HFFc6 (cell line): ENCODE measurements at regions not wholly inside any gene's neighbourhood (a gene's known extent, or its start where the extent isn't known, plus 50 kb on each side); places are given as distances from the start of the nearest gene placed in this dataset.

Experiments used
- DNase-seq: peaks from one replicate; pipeline ENCODE4 v3.0.0-alpha.2; 2018
- H3K27ac Mint-ChIP-seq: 2 replicates; pipeline ENCODE4 v1.8.0; 2020; ENCODE audit warnings: mild to moderate bottlenecking, mixed read lengths
- H3K27me3 Mint-ChIP-seq: 2 replicates; pipeline ENCODE4 v1.8.0; 2021; ENCODE audit warnings: mild to moderate bottlenecking, moderate library complexity, mixed read lengths; ENCODE audit not compliant: insufficient read depth
- H3K36me3 Mint-ChIP-seq: 2 replicates; pipeline ENCODE4 v1.8.0; 2021; ENCODE audit warnings: low read depth, mixed read lengths
- H3K4me1 Mint-ChIP-seq: 2 replicates; pipeline ENCODE4 v1.8.0; 2020; ENCODE audit warnings: low read depth, mixed read lengths
- H3K4me3 Mint-ChIP-seq: 2 replicates; pipeline ENCODE4 v1.8.0; 2020; ENCODE audit warnings: mild to moderate bottlenecking, moderate library complexity, mixed read lengths
- H3K9me3 Mint-ChIP-seq: 2 replicates; pipeline ENCODE4 v1.8.0; 2020; ENCODE audit warnings: mild to moderate bottlenecking, mixed read lengths
- CTCF ChIP-seq: fragments of 200-600 bp; sonication (generic); IDR thresholded peaks from 2 replicates; pipeline ENCODE4 v1.5.0; 2021; ENCODE audit warnings: antibody characterized with exemption, mild to moderate bottlenecking

GRCh38 chr4:162322054-162322453 lies 158.3 kb upstream of the FSTL5 start:
- no peaks in the 10 kb centered on the region for H3K4me1 Mint-ChIP-seq
- no peak for DNase-seq
- TF ChIP-seq CTCF, result no peak

GRCh38 chr4:162285753-162286152 lies 122.0 kb upstream of the FSTL5 start:
- Mint-ChIP-seq H3K27ac (no peak overlapping the region), H3K9me3 (peaks cover 46% of the 10 kb centered on the region), H3K4me3 (no peak overlapping the region), H3K36me3 (no peaks in the 10 kb centered on the region; the same call in 1 of the 2 replicates), H3K4me1 (no peaks in the 10 kb centered on the region), H3K27me3 (no peaks in the 10 kb centered on the region)
- TF ChIP-seq CTCF, result no peak
- no peak for DNase-seq

More at GRCh38 chr4:162322054-162322453, 158.3 kb upstream of the FSTL5 start:
- H3K4me3 Mint-ChIP-seq, result no peak overlapping the region
- no peaks in the 10 kb centered on the region for H3K27me3 Mint-ChIP-seq
- no peaks in the 10 kb centered on the region for H3K36me3 Mint-ChIP-seq
- no peak overlapping the region for H3K27ac Mint-ChIP-seq
- peaks cover 22% of the 10 kb centered on the region for H3K9me3 Mint-ChIP-seq

GRCh38 chr4:162282684-162283083 lies 118.9 kb upstream of the FSTL5 start:
- Mint-ChIP-seq H3K4me3 (no peak overlapping the region), H3K27ac (no peak overlapping the region), H3K27me3 (no peaks in the 10 kb centered on the region), H3K9me3 (peaks cover 26% of the 10 kb centered on the region), H3K36me3 (no peaks in the 10 kb centered on the region), H3K4me1 (no peaks in the 10 kb centered on the region)
- no peak for DNase-seq
- TF ChIP-seq CTCF, result no peak

- no peaks in the 10 kb centered on the region; the same call in 1 of the 2 replicates for H3K36me3 Mint-ChIP-seq
- H3K9me3 Mint-ChIP-seq, result peaks cover 30% of the 10 kb centered on the region
- no peaks in the 10 kb centered on the region for H3K27me3 Mint-ChIP-seq
- H3K4me1 Mint-ChIP-seq, result no peaks in the 10 kb centered on the region
- no peak overlapping the region for H3K4me3 Mint-ChIP-seq
- no peak for DNase-seq
- no peak for TF ChIP-seq CTCF
- H3K27ac Mint-ChIP-seq, result no peak overlapping the region
Measured at GRCh38 chr4:162274354-162274753, 110.6 kb upstream of the FSTL5 start.

GRCh38 chr4:162272215-162272614 lies 108.4 kb upstream of the FSTL5 start:
- no peak for DNase-seq
- Mint-ChIP-seq H3K9me3 (peaks cover 25% of the 10 kb centered on the region), H3K27me3 (no peaks in the 10 kb centered on the region), H3K4me3 (no peak overlapping the region), H3K36me3 (no peaks in the 10 kb centered on the region; the same call in 1 of the 2 replicates), H3K27ac (no peak overlapping the region), H3K4me1 (no peaks in the 10 kb centered on the region)
- TF ChIP-seq CTCF, result no peak

GRCh38 chr4:162268911-162269310 lies 105.1 kb upstream of the FSTL5 start:
- Mint-ChIP-seq H3K27me3 (no peaks in the 10 kb centered on the region), H3K4me1 (no peaks in the 10 kb centered on the region), H3K4me3 (no peak overlapping the region), H3K36me3 (peaks cover 4% of the 10 kb centered on the region; the same call in 1 of the 2 replicates), H3K27ac (no peak overlapping the region), H3K9me3 (peaks cover 39% of the 10 kb centered on the region)
- DNase-seq, result no peak
- no peak for TF ChIP-seq CTCF
